Thoracic aorta (tissue), 2 donors: ENCODE measurements at regions not wholly inside any gene's neighbourhood (a gene's known extent, or its start where the extent isn't known, plus 50 kb on each side); places are given as distances from the start of the nearest gene placed in this dataset.

ENCODE experiments used
- ATAC-seq: fragments of 150-250 bp; one replicate; pipeline ENCODE4 v1.8.0; 2017; ENCODE audit warnings: low read depth; ENCODE audit not compliant: insufficient number of reproducible peaks, low FRiP score
- DNase-seq: peaks from one replicate; pipeline ENCODE4 v3.0.0-alpha.2; 2020; ENCODE audit warnings: low spot score
- H3K27ac ChIP-seq, 2 donors: fragments of 200-600 bp; sonication (generic); 1 replicate in 1 of 2; 2 replicates in 1 of 2; pipeline ENCODE4 v1.5.1; 2016; ENCODE audit warnings: mild to moderate bottlenecking in 2 of 2, moderate library complexity in 2 of 2
- H3K27me3 ChIP-seq: fragments of 200-600 bp; sonication (generic); replicated peaks from 2 replicates; pipeline ENCODE4 v1.6.0; 2016; ENCODE audit warnings: mild to moderate bottlenecking; ENCODE audit not compliant: insufficient read depth
- H3K36me3 ChIP-seq: fragments of 200-600 bp; sonication (generic); one replicate; pipeline ENCODE4 v1.5.1; 2016
- H3K4me1 ChIP-seq, 2 donors: fragments of 200-600 bp; sonication (generic); 1 replicate in 1 of 2; 2 replicates in 1 of 2; pipeline versions ENCODE4 v1.5.1 to v1.6.0; 2016; ENCODE audit warnings: low read depth in 2 of 2, mild to moderate bottlenecking in 1 of 2; ENCODE audit not compliant: control insufficient read depth in 1 of 2
- H3K4me3 ChIP-seq: fragments of 200-600 bp; sonication (generic); 2 replicates; pipeline ENCODE4 v1.5.1; 2016; ENCODE audit warnings: mild to moderate bottlenecking
- H3K9me3 ChIP-seq: fragments of 200-600 bp; sonication (generic); 2 replicates; pipeline ENCODE4 v1.5.1; 2016
- TF ChIP-seq, protein P1 (sequence below): fragments of 200-600 bp; sonication (generic); IDR thresholded peaks from one replicate; pipeline ENCODE4 v1.5.1; 2019; ENCODE audit warnings: antibody characterized with exemption

DNA sequence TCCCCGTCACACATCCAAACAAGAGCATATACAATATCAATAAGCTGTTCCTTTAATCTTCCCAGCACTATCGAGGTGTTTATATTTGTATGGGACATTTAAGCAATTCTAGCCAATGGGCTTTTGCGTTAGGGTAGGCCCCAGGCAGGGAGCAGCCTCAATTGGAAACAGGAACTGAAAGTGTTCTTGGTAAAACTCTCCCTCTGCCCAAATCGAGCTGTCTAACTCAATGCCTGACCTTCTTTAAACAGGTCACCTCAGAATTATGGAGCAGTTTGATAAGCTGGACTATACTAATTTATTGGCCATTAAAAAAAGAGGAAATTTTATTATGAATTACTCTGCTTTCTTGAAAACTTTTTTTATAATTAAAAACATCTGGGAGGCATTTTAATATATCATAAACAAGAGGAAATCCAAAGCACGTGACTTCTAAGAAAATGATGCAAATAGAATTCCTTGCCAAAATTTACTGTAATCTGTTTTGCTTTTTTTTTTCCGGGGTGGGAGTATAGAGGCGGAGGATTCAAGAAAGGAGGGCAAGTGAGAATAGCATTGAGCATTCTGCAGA lies 498.1 kb downstream of the LMO4 start:
- ATAC-seq (peak; percentile 79), DNase-seq (no peak)
- no peak overlapping the region for H3K27ac ChIP-seq
- peak overlapping the region; percentile 58 for H3K4me3 ChIP-seq
- no peaks in the 10 kb centered on the region for H3K36me3 ChIP-seq
- H3K27me3 ChIP-seq, result no peaks in the 10 kb centered on the region
- TF ChIP-seq, protein P1, sequence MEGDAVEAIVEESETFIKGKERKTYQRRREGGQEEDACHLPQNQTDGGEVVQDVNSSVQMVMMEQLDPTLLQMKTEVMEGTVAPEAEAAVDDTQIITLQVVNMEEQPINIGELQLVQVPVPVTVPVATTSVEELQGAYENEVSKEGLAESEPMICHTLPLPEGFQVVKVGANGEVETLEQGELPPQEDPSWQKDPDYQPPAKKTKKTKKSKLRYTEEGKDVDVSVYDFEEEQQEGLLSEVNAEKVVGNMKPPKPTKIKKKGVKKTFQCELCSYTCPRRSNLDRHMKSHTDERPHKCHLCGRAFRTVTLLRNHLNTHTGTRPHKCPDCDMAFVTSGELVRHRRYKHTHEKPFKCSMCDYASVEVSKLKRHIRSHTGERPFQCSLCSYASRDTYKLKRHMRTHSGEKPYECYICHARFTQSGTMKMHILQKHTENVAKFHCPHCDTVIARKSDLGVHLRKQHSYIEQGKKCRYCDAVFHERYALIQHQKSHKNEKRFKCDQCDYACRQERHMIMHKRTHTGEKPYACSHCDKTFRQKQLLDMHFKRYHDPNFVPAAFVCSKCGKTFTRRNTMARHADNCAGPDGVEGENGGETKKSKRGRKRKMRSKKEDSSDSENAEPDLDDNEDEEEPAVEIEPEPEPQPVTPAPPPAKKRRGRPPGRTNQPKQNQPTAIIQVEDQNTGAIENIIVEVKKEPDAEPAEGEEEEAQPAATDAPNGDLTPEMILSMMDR, result no peak
- H3K9me3 ChIP-seq, result no peaks in the 10 kb centered on the region
- H3K4me1 ChIP-seq, result peaks cover 6 to 11% of the 10 kb centered on the region in 2 donors

DNA sequence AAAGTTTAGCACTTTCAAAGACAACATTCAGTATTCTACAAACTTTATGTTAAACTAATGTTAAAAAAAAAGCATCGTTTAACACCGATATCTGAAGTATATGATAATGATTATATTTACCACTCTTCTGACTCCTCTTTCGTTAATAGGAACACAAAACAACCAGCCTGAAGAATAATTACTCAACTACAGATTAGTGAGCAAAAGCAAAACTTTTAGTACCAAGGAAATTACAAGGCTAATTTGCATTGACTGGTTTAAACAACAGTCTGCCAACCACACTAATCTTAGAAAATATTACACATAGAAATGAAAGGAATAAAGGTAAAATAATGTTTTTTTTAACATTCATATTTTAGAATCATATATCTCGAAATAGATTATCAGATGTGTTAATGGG lies 500.7 kb downstream of the LMO4 start:
- Histone ChIP-seq H3K9me3 (no peaks in the 10 kb centered on the region), H3K27me3 (no peaks in the 10 kb centered on the region), H3K4me3 (no peak overlapping the region), H3K27ac (no peak overlapping the region), H3K4me1 (peaks cover 6 to 11% of the 10 kb centered on the region in 2 donors), H3K36me3 (no peaks in the 10 kb centered on the region)
- DNase-seq, result no peak
- ATAC-seq, result no peak
- TF ChIP-seq, protein P1, result no peak

DNA sequence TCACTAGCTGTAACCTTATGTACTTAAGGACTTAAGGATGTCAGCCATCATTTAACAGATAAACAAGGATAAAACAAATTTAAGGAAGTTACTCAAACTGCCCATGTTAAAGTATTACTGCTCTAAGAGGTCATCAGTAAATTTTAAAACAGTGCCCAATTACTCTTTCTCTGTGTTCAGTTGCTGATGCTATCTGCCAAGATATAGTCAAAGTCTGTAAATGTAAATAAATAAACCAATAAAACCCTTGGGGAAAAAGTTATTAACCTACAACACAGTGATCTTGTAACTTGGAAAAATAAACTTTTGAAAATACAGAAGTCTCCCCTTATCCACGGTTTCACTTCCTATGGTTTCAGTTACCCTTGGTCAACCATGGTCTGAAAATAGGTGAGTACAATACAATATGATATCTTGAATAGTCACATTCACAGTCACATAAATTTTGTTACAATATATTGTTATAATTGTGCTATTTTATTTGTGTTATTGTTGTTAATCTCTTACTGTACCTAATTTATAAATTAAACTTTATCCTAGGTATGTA lies 501.8 kb downstream of the LMO4 start:
- DNase-seq, result no peak
- no peaks in the 10 kb centered on the region for H3K36me3 ChIP-seq
- H3K27ac ChIP-seq, result no peak overlapping the region
- no peaks in the 10 kb centered on the region for H3K9me3 ChIP-seq
- TF ChIP-seq, protein P1, result no peak
- H3K4me3 ChIP-seq, result no peak overlapping the region
- no peak for ATAC-seq
- no peaks in the 10 kb centered on the region for H3K27me3 ChIP-seq
- peaks cover 6 to 11% of the 10 kb centered on the region in 2 donors for H3K4me1 ChIP-seq

DNA sequence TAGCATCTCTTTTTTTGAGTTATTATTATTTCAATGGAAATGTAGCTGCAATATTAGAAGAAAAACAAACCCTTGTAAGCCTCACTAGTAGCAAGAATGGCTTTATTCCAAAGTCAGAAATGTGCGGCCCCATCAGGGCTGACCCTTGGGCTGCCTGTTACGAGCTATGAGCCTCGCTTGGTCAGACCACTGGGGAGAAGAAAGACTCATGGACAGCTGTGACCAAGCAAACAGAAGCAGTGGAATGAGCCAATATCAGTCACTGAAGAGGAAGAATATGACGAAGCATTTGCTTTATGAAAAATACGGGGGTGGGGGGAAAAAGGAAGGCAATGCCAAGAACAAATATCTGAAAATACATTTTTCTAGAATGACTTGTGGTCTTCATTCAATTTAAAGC lies 504.5 kb downstream of the LMO4 start:
- H3K9me3 ChIP-seq, result no peaks in the 10 kb centered on the region
- no peak overlapping the region for H3K27ac ChIP-seq
- no peaks in the 10 kb centered on the region for H3K4me1 ChIP-seq
- TF ChIP-seq, protein P1, result no peak
- no peaks in the 10 kb centered on the region for H3K27me3 ChIP-seq
- ATAC-seq (no peak), DNase-seq (no peak)
- no peak overlapping the region for H3K4me3 ChIP-seq
- H3K36me3 ChIP-seq, result no peaks in the 10 kb centered on the region

DNA sequence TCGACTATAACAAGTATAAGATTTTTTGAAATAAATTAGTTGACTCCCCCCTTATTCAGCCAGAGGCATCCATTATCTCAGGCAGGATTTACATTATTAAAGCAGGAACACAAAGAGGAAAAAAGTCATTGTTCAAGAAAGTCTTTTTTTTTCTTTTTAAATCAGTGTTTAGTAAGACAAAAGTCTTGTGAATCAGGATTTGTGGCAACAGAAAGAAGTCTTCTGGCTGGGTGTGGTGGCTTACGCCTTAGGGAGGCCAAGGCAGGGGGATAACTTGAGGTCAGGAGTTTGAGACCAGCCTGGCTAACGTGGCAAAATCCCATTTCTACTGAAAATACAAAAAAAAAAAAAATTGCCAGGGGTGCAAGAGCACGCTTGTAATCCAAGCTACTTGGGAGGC lies 505.5 kb downstream of the LMO4 start:
- DNase-seq, result no peak
- Histone ChIP-seq H3K36me3 (no peaks in the 10 kb centered on the region), H3K27me3 (no peaks in the 10 kb centered on the region), H3K4me1 (no peaks in the 10 kb centered on the region), H3K4me3 (no peak overlapping the region), H3K9me3 (no peaks in the 10 kb centered on the region), H3K27ac (no peak overlapping the region)
- TF ChIP-seq, protein P1, result no peak
- no peak for ATAC-seq
